ENCODE measurements at regions not wholly inside any gene's neighbourhood (a gene's known extent, or its start where the extent isn't known, plus 50 kb on each side); places are given as distances from the start of the nearest gene placed in this dataset.
"Not testable (repeated sequence)": the region's sequence is repeated elsewhere in the genome, so short reads cannot be mapped to it uniquely, and the experiment has no call there.

- TF ChIP-seq, protein P1, sequence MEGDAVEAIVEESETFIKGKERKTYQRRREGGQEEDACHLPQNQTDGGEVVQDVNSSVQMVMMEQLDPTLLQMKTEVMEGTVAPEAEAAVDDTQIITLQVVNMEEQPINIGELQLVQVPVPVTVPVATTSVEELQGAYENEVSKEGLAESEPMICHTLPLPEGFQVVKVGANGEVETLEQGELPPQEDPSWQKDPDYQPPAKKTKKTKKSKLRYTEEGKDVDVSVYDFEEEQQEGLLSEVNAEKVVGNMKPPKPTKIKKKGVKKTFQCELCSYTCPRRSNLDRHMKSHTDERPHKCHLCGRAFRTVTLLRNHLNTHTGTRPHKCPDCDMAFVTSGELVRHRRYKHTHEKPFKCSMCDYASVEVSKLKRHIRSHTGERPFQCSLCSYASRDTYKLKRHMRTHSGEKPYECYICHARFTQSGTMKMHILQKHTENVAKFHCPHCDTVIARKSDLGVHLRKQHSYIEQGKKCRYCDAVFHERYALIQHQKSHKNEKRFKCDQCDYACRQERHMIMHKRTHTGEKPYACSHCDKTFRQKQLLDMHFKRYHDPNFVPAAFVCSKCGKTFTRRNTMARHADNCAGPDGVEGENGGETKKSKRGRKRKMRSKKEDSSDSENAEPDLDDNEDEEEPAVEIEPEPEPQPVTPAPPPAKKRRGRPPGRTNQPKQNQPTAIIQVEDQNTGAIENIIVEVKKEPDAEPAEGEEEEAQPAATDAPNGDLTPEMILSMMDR (IDR thresholded peaks at IDR 0.05; ENCODE audit: unreplicated experiment), result no peak
- no peak for DNase-seq (ENCODE audit: low spot score in 2 of 2, unreplicated experiment in 2 of 2)
Measured at GRCh38 chr7:32216759-32217158, 146.6 kb upstream of the PDE1C start.

GRCh38 chr7:32215697-32216096 lies 145.5 kb upstream of the PDE1C start:
- Mint-ChIP-seq H3K27me3 (ENCODE audit: low read depth) (peaks cover 60% of the 10 kb centered on the region), H3K9me3 (no peaks in the 10 kb centered on the region), H3K36me3 (no peaks in the 10 kb centered on the region), H3K4me3 (no peak overlapping the region), H3K4me1 (no peaks in the 10 kb centered on the region), H3K27ac (no peak overlapping the region)
- DNase-seq (ENCODE audit: low spot score in 2 of 2, unreplicated experiment in 2 of 2), result no peak
- TF ChIP-seq, protein P1 (IDR thresholded peaks at IDR 0.05; ENCODE audit: unreplicated experiment), result no peak

More at GRCh38 chr7:32216759-32217158, 146.6 kb upstream of the PDE1C start:
- H3K27me3 Mint-ChIP-seq (ENCODE audit: low read depth), result peaks cover 68% of the 10 kb centered on the region
- no peaks in the 10 kb centered on the region for H3K9me3 Mint-ChIP-seq
- H3K4me1 Mint-ChIP-seq, result no peaks in the 10 kb centered on the region
- H3K4me3 Mint-ChIP-seq, result no peak overlapping the region
- H3K27ac Mint-ChIP-seq, result no peak overlapping the region
- no peaks in the 10 kb centered on the region for H3K36me3 Mint-ChIP-seq

DNA sequence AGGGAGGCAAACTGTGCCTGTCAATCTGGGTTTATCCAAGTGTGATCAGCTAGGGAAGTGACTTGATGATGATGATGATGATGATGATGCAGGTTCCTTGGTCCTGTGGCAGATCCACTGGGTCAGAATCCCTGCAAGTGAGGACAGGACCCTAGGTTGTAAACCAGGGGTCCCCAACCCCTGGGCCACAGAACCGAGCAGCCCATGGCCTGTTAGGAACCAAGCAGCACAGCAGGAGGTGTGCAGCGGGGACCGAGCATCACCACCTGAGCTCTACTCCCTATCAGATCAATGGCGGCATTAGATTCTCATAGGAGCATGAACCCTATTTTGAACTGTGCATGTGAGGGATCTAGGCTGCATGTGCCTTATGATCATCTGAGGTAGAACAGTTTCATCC lies 144.7 kb upstream of the PDE1C start:
- Mint-ChIP-seq H3K36me3 (no peaks in the 10 kb centered on the region), H3K27ac (no peak overlapping the region), H3K4me3 (no peak overlapping the region), H3K4me1 (no peaks in the 10 kb centered on the region), H3K27me3 (ENCODE audit: low read depth) (peaks cover 60% of the 10 kb centered on the region), H3K9me3 (no peaks in the 10 kb centered on the region)
- DNase-seq (ENCODE audit: low spot score in 2 of 2, unreplicated experiment in 2 of 2), result no peak
- TF ChIP-seq, protein P1 (IDR thresholded peaks at IDR 0.05; ENCODE audit: unreplicated experiment), result no peak

DNA sequence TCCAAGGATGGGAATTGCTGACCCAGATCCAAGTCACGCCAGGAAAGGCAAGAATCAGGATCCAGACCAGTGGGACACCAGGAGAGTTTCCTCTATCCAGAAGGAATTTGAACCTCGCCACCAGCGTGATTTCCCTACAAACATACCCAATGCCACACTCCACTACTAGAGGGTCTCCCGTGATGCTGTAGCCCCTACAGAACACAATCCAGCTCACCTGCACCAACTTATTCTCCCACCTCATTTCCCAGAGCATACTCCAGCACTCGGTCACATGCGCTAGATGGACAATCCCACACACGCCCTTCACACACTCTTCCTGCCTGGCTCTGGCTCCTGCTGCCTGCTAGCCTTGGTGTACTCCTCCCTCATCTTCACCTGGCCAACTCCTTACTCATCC lies 142.1 kb upstream of the PDE1C start:
- TF ChIP-seq, protein P1 (IDR thresholded peaks at IDR 0.05; ENCODE audit: unreplicated experiment), result no peak
- Mint-ChIP-seq H3K36me3 (no peaks in the 10 kb centered on the region), H3K27me3 (ENCODE audit: low read depth) (peaks cover 68% of the 10 kb centered on the region), H3K9me3 (no peaks in the 10 kb centered on the region), H3K4me3 (no peak overlapping the region), H3K4me1 (no peaks in the 10 kb centered on the region), H3K27ac (no peak overlapping the region)
- DNase-seq (ENCODE audit: low spot score in 2 of 2, unreplicated experiment in 2 of 2), result no peak

DNA sequence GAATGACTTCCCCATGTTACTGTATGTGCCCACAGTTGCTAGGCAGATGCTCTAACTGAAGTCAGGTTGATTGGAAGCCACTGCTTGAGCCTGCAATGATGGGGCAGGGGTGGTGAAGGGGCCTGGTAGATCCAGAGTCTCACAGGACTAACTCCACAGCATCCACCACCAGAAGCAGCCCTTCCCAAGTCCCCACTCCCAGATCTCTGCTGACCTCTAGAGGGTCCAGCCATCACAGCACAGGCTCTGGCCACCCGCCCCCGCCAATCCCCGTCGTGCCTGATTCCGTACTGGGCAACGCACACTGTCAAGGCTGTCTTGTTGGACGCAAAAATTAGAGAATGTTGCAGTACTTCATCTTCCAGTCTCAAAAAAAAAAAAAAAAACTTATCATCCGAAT lies 136.8 kb upstream of the PDE1C start:
- H3K36me3 Mint-ChIP-seq, result no peaks in the 10 kb centered on the region
- no peaks in the 10 kb centered on the region for H3K4me1 Mint-ChIP-seq
- H3K4me3 Mint-ChIP-seq, result no peak overlapping the region
- TF ChIP-seq, protein P1 (IDR thresholded peaks at IDR 0.05; ENCODE audit: unreplicated experiment), result no peak
- peaks cover 60% of the 10 kb centered on the region for H3K27me3 Mint-ChIP-seq (ENCODE audit: low read depth)
- DNase-seq (ENCODE audit: low spot score in 2 of 2, unreplicated experiment in 2 of 2), result no peak
- H3K9me3 Mint-ChIP-seq, result no peaks in the 10 kb centered on the region
- H3K27ac Mint-ChIP-seq, result no peak overlapping the region

DNA sequence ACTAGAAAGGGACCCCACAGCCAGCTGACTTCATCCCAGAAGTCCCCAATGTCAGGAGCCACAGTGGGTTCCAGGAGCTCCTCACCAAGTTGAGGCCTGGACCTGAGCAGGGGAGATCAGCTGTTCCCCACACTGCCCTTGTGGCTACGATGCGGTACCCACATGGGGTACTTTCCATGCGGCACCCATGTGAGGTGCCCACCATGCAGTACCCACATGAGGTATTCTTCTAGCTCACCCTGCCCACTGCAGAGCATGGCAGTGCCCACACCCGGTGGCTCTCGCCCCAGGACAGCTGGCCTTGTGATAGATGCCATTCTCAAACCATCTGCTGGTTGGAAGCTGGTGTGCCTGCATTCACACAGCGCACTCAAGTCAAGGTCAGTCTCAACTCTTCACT lies 136.3 kb upstream of the PDE1C start:
- no peaks in the 10 kb centered on the region for H3K4me1 Mint-ChIP-seq
- H3K27ac Mint-ChIP-seq, result no peak overlapping the region
- no peaks in the 10 kb centered on the region for H3K9me3 Mint-ChIP-seq
- H3K27me3 Mint-ChIP-seq (ENCODE audit: low read depth), result peaks cover 64% of the 10 kb centered on the region
- H3K4me3 Mint-ChIP-seq, result no peak overlapping the region
- no peaks in the 10 kb centered on the region for H3K36me3 Mint-ChIP-seq
- TF ChIP-seq, protein P1 (IDR thresholded peaks at IDR 0.05; ENCODE audit: unreplicated experiment), result no peak
- DNase-seq (ENCODE audit: low spot score in 2 of 2, unreplicated experiment in 2 of 2), result no peak

GRCh38 chr7:32205298-32205824 lies 135.2 kb upstream of the PDE1C start:
- not testable (repeated sequence) for DNase-seq (ENCODE audit: low spot score in 2 of 2, unreplicated experiment in 2 of 2); H3K9me3 Mint-ChIP-seq; H3K4me3 Mint-ChIP-seq; H3K4me1 Mint-ChIP-seq; H3K36me3 Mint-ChIP-seq; H3K27ac Mint-ChIP-seq
- H3K27me3 Mint-ChIP-seq (ENCODE audit: low read depth), result peaks cover 72% of the 10 kb centered on the region

Measured in mesothelial cell of epicardium (in vitro differentiated cells).